K562 (cell line): ENCODE measurements at regions not wholly inside any gene's neighbourhood (a gene's known extent, or its start where the extent isn't known, plus 50 kb on each side); places are given as distances from the start of the nearest gene placed in this dataset.

Experiments
- CSDE1 ChIP-seq, 2 experiments: fragments of 450-650 bp; IDR thresholded peaks; 2 replicates each; pipeline ENCODE4 v1.6.1; 2016; ENCODE audit warnings: mild to moderate bottlenecking in 1 of 2
- CXXC5 ChIP-seq: fragments of 250-450 bp; sonication (Bioruptor Pico); IDR thresholded peaks from 2 replicates; pipeline ENCODE4 v1.8.0; 2022; ENCODE audit warnings: inconsistent platforms, mild to moderate bottlenecking, moderate library complexity
- FOXJ3 ChIP-seq: sonication (generic); formaldehyde crosslinking; IDR thresholded peaks from 2 replicates; pipeline ENCODE4 v1.4.0; 2020; ENCODE audit warnings: mild to moderate bottlenecking, missing genetic modification reagents
- SRSF3 ChIP-seq: fragments of 200-400 bp; formaldehyde crosslinking; IDR thresholded peaks from 2 replicates; pipeline ENCODE4 v1.6.1; 2016; ENCODE audit warnings: mild to moderate bottlenecking, low read length, moderate library complexity; ENCODE audit not compliant: insufficient read depth
- TBP ChIP-seq: optimal IDR thresholded peaks from 2 replicates; pipeline ENCODE3; 2011; ENCODE audit warnings: low read depth, low read length, improper control_type of control experiment
- TF ChIP-seq, protein P1 (sequence below): fragments of 450-650 bp; IDR thresholded peaks from 2 replicates; pipeline ENCODE4 v1.7.0; 2016; ENCODE audit warnings: borderline replicate concordance
- TF ChIP-seq, protein P2 (sequence below): fragments of 450-650 bp; conservative IDR thresholded peaks from 2 replicates; pipeline ENCODE4 v1.6.1; 2016; ENCODE audit warnings: missing genetic modification characterization, low read depth, mild to moderate bottlenecking, control low read depth, missing compliant biosample characterization
- TF ChIP-seq, protein P3 (sequence below): IDR thresholded peaks from 2 replicates; pipeline ENCODE4 v1.6.1; 2012; ENCODE audit warnings: low read depth, low read length, improper control_type of control experiment, borderline replicate concordance

DNA sequence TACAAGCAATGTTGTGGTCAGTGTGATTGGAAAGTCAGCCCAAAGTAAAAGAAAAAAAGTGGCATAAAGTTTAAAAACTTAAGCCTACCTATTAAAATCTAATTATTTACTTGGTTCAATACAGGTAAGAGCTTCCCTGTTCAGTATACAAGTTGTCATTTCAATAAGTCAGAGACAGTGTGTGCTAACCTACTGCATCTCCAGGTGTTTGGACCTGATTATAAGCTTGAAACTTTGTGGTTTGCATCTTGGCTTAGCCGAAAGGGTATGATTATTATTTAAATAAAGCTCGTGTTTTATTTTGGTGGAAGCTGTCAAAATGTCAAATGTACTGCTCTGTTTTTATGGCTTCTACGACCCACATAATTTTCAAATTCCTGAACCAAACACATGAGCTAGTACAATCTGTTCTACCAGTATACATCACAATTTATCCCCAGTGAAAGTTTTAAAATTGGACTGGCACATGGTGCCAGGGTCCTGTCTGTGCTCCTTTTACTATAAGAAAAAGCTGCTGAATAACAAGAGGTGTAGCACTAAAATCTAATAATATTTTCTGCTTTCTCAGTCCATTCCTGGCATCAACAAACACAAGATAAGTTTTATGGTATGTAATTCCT lies 103.9 kb upstream of the ANO3 start (continued):
- no peak for TF ChIP-seq TBP
- TF ChIP-seq, protein P1, sequence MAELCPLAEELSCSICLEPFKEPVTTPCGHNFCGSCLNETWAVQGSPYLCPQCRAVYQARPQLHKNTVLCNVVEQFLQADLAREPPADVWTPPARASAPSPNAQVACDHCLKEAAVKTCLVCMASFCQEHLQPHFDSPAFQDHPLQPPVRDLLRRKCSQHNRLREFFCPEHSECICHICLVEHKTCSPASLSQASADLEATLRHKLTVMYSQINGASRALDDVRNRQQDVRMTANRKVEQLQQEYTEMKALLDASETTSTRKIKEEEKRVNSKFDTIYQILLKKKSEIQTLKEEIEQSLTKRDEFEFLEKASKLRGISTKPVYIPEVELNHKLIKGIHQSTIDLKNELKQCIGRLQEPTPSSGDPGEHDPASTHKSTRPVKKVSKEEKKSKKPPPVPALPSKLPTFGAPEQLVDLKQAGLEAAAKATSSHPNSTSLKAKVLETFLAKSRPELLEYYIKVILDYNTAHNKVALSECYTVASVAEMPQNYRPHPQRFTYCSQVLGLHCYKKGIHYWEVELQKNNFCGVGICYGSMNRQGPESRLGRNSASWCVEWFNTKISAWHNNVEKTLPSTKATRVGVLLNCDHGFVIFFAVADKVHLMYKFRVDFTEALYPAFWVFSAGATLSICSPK, result no peak
- no peak for TF ChIP-seq CSDE1 (IDR thresholded peaks at IDR 0.05)
- TF ChIP-seq, protein P2, sequence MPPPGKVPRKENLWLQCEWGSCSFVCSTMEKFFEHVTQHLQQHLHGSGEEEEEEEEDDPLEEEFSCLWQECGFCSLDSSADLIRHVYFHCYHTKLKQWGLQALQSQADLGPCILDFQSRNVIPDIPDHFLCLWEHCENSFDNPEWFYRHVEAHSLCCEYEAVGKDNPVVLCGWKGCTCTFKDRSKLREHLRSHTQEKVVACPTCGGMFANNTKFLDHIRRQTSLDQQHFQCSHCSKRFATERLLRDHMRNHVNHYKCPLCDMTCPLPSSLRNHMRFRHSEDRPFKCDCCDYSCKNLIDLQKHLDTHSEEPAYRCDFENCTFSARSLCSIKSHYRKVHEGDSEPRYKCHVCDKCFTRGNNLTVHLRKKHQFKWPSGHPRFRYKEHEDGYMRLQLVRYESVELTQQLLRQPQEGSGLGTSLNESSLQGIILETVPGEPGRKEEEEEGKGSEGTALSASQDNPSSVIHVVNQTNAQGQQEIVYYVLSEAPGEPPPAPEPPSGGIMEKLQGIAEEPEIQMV (tag), result no peak
- TF ChIP-seq SRSF3, result no peak
- TF ChIP-seq FOXJ3, result no peak
- TF ChIP-seq CXXC5 (CRISPR knock-in tag), result no peak
- TF ChIP-seq, protein P3, sequence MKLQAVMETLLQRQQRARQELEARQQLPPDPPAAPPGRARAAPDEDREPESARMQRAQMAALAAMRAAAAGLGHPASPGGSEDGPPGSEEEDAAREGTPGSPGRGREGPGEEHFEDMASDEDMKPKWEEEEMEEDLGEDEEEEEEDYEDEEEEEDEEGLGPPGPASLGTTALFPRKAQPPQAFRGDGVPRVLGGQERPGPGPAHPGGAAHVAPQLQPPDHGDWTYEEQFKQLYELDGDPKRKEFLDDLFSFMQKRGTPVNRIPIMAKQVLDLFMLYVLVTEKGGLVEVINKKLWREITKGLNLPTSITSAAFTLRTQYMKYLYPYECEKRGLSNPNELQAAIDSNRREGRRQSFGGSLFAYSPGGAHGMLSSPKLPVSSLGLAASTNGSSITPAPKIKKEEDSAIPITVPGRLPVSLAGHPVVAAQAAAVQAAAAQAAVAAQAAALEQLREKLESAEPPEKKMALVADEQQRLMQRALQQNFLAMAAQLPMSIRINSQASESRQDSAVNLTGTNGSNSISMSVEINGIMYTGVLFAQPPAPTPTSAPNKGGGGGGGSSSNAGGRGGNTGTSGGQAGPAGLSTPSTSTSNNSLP, result no peak
